Fibroblast of lung (primary cell): ENCODE measurements at regions not wholly inside any gene's neighbourhood (a gene's known extent, or its start where the extent isn't known, plus 50 kb on each side); places are given as distances from the start of the nearest gene placed in this dataset.

Source experiments
- CTCF ChIP-seq, 2 donors: IDR thresholded peaks in 1 of 2; conservative IDR thresholded peaks in 1 of 2; 1 replicate in 1 of 2; 2 replicates in 1 of 2; pipeline ENCODE4 v1.5.1; 2011 to 2012; ENCODE audit warnings: low read length in 2 of 2, control low read depth in 1 of 2, inconsistent platforms in 1 of 2, low read depth in 1 of 2, mild to moderate bottlenecking in 1 of 2
- EZH2 ChIP-seq: IDR thresholded peaks from 2 replicates; pipeline ENCODE4 v1.5.1; 2012; ENCODE audit warnings: low read length, control low read depth, mild to moderate bottlenecking; ENCODE audit errors: missing control alignments

- TF ChIP-seq CTCF (conservative IDR thresholded peaks at IDR 0.05 in 1 of 2, IDR thresholded peaks at IDR 0.05 in 1 of 2; ENCODE audit: low read depth in 1 of 2, low read length in 2 of 2) (no peak), EZH2 (no peak)
Observed at GRCh38 chr11:121800731-121801393, 315.2 kb downstream of the BLID start.
